NCI-H2196 (cell line): ENCODE measurements at regions not wholly inside any gene's neighbourhood (a gene's known extent, or its start where the extent isn't known, plus 50 kb on each side); places are given as distances from the start of the nearest gene placed in this dataset.
A peak's percentile ranks its signal among the peaks of the same experiment; 100 is the strongest.

ENCODE experiments used
- DNase-seq: peaks from one replicate; lab custom pipeline; 2025; ENCODE audit not compliant: unreplicated experiment; lab: John Stamatoyannopoulos, UW

GRCh38 chr6:26284537-26285142 lies 80.4 kb upstream of the BTN3A2 start:
- peak; percentile 14 for DNase-seq

GRCh38 chr6:26285143-26286134 lies 79.6 kb upstream of the BTN3A2 start:
- DNase-seq = peak; percentile 98

GRCh38 chr6:26286168-26286877 lies 78.7 kb upstream of the BTN3A2 start:
- DNase-seq = peak; percentile 81

- DNase-seq = no peak
Observed at GRCh38 chr6:26288155-26288554, 76.8 kb upstream of the BTN3A2 start.

- no peak for DNase-seq
Observed at GRCh38 chr6:26290941-26291340, 74.1 kb upstream of the BTN3A2 start.

GRCh38 chr6:26292709-26293108 lies 72.3 kb upstream of the BTN3A2 start:
- DNase-seq = no peak

GRCh38 chr6:26294302-26294701 lies 70.7 kb upstream of the BTN3A2 start:
- DNase-seq = no peak

GRCh38 chr6:26295691-26296555 lies 69.1 kb upstream of the BTN3A2 start:
- no peak for DNase-seq

- no peak for DNase-seq
Observed at GRCh38 chr6:26296556-26296856, 68.5 kb upstream of the BTN3A2 start.

- no peak for DNase-seq
Observed at GRCh38 chr6:26296857-26297648, 67.9 kb upstream of the BTN3A2 start.

GRCh38 chr6:26299286-26300042 lies 65.5 kb upstream of the BTN3A2 start:
- DNase-seq = no peak

- no peak for DNase-seq
Observed at GRCh38 chr6:26300043-26300331, 65.0 kb upstream of the BTN3A2 start.

GRCh38 chr6:26300359-26300758 lies 64.6 kb upstream of the BTN3A2 start:
- DNase-seq = no peak

- no peak for DNase-seq
Observed at GRCh38 chr6:26300828-26301227, 64.2 kb upstream of the BTN3A2 start.

GRCh38 chr6:26301638-26302037 lies 63.4 kb upstream of the BTN3A2 start:
- no peak for DNase-seq

GRCh38 chr6:26302941-26303559 lies 61.9 kb upstream of the BTN3A2 start:
- DNase-seq = no peak

GRCh38 chr6:26304213-26304796 lies 60.7 kb upstream of the BTN3A2 start:
- no peak for DNase-seq

- DNase-seq = no peak
Observed at GRCh38 chr6:26304797-26305640, 60.0 kb upstream of the BTN3A2 start.
